Stimulated activated CD8-positive, alpha-beta memory T cell treated with anti-CD3 and anti-CD28 coated beads, Interleukin-2, amount 100 ng/mL, for 48 hours (primary cell): ENCODE measurements at regions not wholly inside any gene's neighbourhood (a gene's known extent, or its start where the extent isn't known, plus 50 kb on each side); places are given as distances from the start of the nearest gene placed in this dataset.
"Not testable (repeated sequence)": the region's sequence is repeated elsewhere in the genome, so short reads cannot be mapped to it uniquely, and the experiment has no call there.

ENCODE experiments used
- DNase-seq, 2 donors: peaks; one replicate each; pipeline ENCODE4 v3.0.0-alpha.2; 2020; ENCODE audit warnings: low read depth in 2 of 2

GRCh38 chr4:117922311-117922710, 112.0 kb upstream of the NDST3 start:
- DNase-seq, result not testable (repeated sequence)

DNA sequence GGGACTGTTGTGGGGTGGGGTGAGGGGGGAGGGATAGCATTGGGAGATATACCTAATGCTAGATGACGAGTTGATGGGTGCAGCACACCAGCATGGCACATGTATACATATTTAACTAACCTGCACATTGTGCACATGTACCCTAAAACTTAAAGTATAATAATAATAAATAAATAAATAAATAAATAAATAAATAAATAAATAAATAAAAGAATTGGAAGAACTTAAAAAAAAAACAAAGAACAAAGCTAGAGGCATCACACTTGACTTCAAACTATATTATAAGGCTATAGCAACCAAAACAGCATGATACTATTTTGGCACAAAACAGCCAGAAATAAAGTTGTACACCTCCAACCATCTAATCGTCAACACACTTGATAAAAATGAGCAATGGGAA, 106.5 kb upstream of the NDST3 start:
- DNase-seq, result not testable (repeated sequence)

GRCh38 chr4:117941611-117942010, 92.7 kb upstream of the NDST3 start:
- DNase-seq, result no peak

GRCh38 chr4:117949621-117950020, 84.7 kb upstream of the NDST3 start:
- DNase-seq, result no peak

GRCh38 chr4:117957571-117957970, 76.7 kb upstream of the NDST3 start:
- no peak for DNase-seq

- no peak for DNase-seq
These were observed 68.7 kb upstream of the NDST3 start for GRCh38 chr4:117965622-117966021.

DNA sequence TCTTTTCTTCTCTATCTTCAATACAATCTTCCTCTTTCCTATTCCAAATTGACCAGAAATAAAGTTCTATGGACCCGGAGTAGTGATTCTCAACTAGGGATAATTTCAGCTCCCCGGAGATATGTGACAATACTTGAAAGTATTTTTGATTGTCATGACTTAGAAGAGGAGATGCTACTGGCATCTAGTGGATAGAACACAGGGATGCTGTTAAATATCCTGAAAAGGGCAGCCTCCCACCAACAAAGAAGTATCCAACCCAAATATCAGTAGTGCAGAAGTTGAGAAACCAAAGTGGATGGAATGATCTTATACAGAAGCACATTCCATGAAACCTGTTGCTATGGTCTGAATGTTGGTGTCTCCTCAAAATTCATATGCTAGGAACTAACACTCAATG, 65.7 kb upstream of the NDST3 start:
- DNase-seq, result no peak

GRCh38 chr4:117971403-117971802, 62.9 kb upstream of the NDST3 start:
- DNase-seq, result no peak

DNA sequence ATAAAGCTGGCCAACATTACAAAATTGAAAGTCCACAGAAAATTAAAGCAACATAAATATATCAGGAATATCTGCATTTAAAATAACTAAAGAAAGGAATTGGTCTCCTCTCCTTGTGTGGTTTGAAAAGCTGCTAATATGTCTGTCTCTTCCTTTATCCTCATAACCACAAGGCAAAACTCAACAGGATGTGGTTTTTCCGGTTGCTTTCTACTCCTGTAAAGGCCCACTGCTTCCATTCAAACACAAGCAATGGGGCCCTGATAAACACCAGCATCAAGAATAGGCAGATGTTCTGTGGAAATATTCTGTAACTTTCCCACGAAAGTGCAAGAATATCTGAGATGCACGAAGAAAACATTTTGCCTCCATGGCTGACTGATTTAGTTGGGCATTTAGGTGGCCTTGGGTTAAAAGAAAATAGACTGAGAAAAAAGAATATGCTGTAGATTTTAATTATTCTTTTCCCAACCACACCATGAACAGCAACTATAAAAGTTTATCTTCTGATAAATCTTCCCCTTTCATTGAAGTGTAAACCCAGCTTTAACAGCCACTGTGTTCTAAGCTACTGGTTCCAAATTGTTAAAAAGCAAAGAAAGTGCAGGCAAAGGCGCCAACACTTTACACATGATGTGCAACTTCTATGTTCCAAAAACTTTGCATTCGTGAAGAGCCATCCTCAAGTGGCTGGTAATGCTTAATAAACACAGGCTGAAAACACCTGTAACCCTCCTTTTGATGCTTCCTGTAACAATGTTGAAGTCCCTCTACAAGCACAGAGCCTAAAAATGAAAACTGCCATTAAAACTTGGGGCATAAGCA, 50.5 kb upstream of the NDST3 start:
- no peak for DNase-seq

DNA sequence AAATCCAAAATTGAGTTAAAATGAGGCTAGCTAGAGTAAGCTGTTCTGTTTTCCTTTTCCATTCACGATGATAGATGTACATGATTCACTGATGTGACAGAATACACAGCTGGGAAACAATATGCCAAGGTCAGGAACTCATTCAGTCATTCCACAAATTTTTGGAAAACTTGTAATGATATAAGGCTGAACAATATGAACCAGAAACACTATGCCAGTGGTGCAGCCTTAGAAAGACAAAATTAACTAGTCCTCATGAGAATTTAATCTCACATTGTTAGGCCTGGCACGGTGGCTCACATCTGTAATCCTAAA, 50.0 kb upstream of the NDST3 start:
- no peak for DNase-seq
